Psoas muscle (tissue), 7 donors: ENCODE measurements at regions not wholly inside any gene's neighbourhood (a gene's known extent, or its start where the extent isn't known, plus 50 kb on each side); places are given as distances from the start of the nearest gene placed in this dataset.

Experiments used
- ATAC-seq, 4 donors: fragments of 200-7000 bp; cut with Tn5 transposase; one replicate each; pipeline ENCODE4 v1.9.1; 2020; ENCODE audit warnings: moderate library complexity in 3 of 4, mild to moderate bottlenecking in 2 of 4
- DNase-seq, 2 donors: peaks; one replicate each; pipeline ENCODE4 v3.0.0-alpha.2; 2020
- H3K27ac ChIP-seq: fragments of 200-600 bp; one replicate; pipeline ENCODE4 v1.8.0; 2022
- H3K27me3 ChIP-seq, 3 donors: fragments of 200-600 bp in 1 of 3; one replicate each; pipeline versions ENCODE4 v1.6.1 to v1.8.0; 2013 to 2022; ENCODE audit warnings: low read length in 2 of 3, mild to moderate bottlenecking in 2 of 3, moderate library complexity in 1 of 3; ENCODE audit not compliant: insufficient read depth in 3 of 3
- H3K36me3 ChIP-seq, 2 donors: fragments of 200-600 bp in 1 of 2; one replicate each; pipeline versions ENCODE4 v1.6.1 to v1.8.0; 2013 to 2022; ENCODE audit warnings: low read depth in 1 of 2, mild to moderate bottlenecking in 1 of 2, moderate library complexity in 1 of 2; ENCODE audit not compliant: insufficient read depth in 1 of 2
- H3K4me1 ChIP-seq: fragments of 200-600 bp; one replicate; pipeline ENCODE4 v1.8.0; 2022
- H3K4me3 ChIP-seq: fragments of 200-600 bp; one replicate; pipeline ENCODE4 v1.8.0; 2022; ENCODE audit warnings: mild to moderate bottlenecking
- H3K9me3 ChIP-seq: fragments of 200-600 bp; one replicate; pipeline ENCODE4 v1.8.0; 2022
- WGBS, 3 donors: extraction: QIAGEN DNeasy Blood & Tissue Kit; methylation state at CpG; one replicate each; pipeline versions ENCODE4 v1.1.6 to v1.1.7; 2013; 5-methylcytosine and 5-hydroxymethylcytosine counted together
- intact Hi-C, 2 donors: fragments of 100-400 bp; cut with DNase I; formaldehyde crosslinking; loops; one replicate each; pipeline versions ENCODE4 v1.11.0 to v1.14.2; 2022
- TF ChIP-seq, protein P1 (sequence below): fragments of 200-600 bp; IDR thresholded peaks from one replicate; pipeline ENCODE4 v1.8.0; 2022; ENCODE audit warnings: antibody characterized with exemption
- donor health status: healthy with polysubstance abuse.
- donor health status: DM: no; HTN: no; CAD: no; lungs with moderate emphysema.
- donor health status: Bipolar disorder and iron deficiency.
- donor health status: healthy.
- donor health status: DM: yes; HTN: yes; CAD: no.
- donor health status: DM: no; HTN: no; CAD: no.
- donor health status: DM: yes; HTN: yes; CAD: no.

DNA sequence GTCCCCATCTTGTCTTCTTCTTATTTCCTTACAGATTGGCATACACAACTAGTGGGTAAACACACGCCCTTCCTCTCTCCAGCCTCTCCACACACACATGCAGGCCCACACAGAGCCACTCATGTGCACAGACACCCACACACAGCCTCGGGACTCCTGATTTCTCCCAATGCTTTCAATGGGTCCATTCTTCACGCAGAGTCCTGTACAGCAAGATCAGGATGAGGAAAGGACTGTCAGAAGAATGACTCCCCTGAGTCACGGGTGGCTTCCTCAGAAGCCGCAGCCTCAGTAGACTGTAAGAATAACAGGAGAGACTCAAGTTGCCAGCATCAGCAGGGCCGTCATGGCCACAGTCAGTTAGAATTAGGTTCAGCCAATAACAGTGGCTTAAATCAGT is 109.1 kb upstream of the GLI2 start:
- WGBS, 3 donors = 82 to 90% (median 87%) methylated on average over 6 of the region's 6 CpGs
- no peak for DNase-seq
- no peaks in the 10 kb centered on the region for H3K4me1 ChIP-seq

DNA sequence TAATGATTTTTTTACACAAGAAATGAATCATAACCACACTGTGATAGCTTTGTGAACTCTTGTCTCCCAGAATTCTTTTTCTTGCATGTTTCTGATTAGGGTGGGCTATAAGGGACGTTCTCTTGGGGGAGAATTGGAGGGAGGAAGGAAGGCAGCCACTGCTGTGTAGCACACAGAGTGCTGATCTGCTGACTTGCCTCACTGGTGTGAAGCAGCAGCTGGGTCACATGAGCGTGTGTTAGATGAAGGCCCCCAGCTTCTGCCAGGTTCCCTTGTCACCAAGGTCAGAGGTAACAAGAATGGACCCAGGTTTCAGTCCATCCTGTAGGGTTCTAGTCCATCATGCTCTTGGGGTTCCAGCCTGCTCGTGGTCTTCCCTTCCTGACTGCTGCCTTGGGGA is 107.4 kb upstream of the GLI2 start:
- intact Hi-C loops = no loop called here
- H3K9me3 ChIP-seq = no peaks in the 10 kb centered on the region
- H3K36me3 ChIP-seq = no peaks in the 10 kb centered on the region
- no peak for ATAC-seq
- no peak overlapping the region for H3K27ac ChIP-seq
- DNase-seq = no peak
- no peaks in the 10 kb centered on the region for H3K4me1 ChIP-seq
- H3K4me3 ChIP-seq = no peak overlapping the region
- peaks cover 0 to 4% (median 0%) of the 10 kb centered on the region in 3 donors for H3K27me3 ChIP-seq
- TF ChIP-seq, protein P1, sequence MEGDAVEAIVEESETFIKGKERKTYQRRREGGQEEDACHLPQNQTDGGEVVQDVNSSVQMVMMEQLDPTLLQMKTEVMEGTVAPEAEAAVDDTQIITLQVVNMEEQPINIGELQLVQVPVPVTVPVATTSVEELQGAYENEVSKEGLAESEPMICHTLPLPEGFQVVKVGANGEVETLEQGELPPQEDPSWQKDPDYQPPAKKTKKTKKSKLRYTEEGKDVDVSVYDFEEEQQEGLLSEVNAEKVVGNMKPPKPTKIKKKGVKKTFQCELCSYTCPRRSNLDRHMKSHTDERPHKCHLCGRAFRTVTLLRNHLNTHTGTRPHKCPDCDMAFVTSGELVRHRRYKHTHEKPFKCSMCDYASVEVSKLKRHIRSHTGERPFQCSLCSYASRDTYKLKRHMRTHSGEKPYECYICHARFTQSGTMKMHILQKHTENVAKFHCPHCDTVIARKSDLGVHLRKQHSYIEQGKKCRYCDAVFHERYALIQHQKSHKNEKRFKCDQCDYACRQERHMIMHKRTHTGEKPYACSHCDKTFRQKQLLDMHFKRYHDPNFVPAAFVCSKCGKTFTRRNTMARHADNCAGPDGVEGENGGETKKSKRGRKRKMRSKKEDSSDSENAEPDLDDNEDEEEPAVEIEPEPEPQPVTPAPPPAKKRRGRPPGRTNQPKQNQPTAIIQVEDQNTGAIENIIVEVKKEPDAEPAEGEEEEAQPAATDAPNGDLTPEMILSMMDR = no peak
- 90 to 94% (median 90%) methylated on average over 3 of the region's 3 CpGs for WGBS, 3 donors

More for the DNA sequence above, 109.1 kb upstream of the GLI2 start:
- H3K27ac ChIP-seq = no peak overlapping the region
- no peaks in the 10 kb centered on the region for H3K36me3 ChIP-seq
- H3K27me3 ChIP-seq = peaks cover 0 to 4% (median 0%) of the 10 kb centered on the region in 3 donors
- no peak overlapping the region for H3K4me3 ChIP-seq
- intact Hi-C loops = no loop called here
- TF ChIP-seq, protein P1 = no peak
- no peak for ATAC-seq
- no peaks in the 10 kb centered on the region for H3K9me3 ChIP-seq

DNA sequence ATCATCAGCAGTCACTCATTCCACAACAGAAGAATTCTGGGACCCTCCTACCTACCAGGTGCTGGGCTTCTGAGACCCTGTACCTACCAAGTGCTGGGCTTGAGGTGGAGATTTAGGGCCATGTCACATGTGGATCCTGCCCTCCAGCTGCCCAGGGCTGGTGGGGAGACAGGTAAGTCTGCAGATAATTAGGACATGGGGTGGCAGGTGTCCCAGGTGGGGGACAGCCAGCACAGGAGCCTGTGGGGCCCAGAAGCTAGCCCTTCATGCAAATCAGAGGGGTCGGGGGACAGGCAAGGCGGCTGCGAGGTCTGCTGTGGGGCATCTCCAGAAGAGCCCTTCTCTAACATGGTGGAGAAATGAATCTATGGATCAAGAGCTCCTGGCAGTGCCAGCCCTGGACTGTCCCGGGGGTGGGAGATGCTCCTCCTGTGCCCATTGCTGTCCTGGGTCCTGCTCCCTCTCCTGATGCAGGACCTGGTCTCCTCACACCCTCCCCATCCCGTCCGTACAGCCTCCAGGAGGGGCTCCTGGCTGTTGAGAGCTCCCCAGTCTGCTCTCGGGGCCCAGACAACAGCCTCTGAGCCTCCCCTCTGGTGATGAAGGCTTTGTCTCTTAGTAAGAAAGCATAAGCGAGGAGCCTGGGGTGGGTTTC is 106.3 kb upstream of the GLI2 start:
- no peak overlapping the region for H3K4me3 ChIP-seq
- no peak overlapping the region for H3K27ac ChIP-seq
- H3K36me3 ChIP-seq = no peaks in the 10 kb centered on the region
- no peaks in the 10 kb centered on the region for H3K9me3 ChIP-seq
- no peak for DNase-seq
- peaks cover 0 to 4% (median 0%) of the 10 kb centered on the region in 3 donors for H3K27me3 ChIP-seq
- intact Hi-C loops = no loop called here
- WGBS, 3 donors = 94 to 95% (median 94%) methylated on average over 8 of the region's 8 CpGs
- no peak for ATAC-seq
- TF ChIP-seq, protein P1 = no peak
- H3K4me1 ChIP-seq = no peaks in the 10 kb centered on the region

DNA sequence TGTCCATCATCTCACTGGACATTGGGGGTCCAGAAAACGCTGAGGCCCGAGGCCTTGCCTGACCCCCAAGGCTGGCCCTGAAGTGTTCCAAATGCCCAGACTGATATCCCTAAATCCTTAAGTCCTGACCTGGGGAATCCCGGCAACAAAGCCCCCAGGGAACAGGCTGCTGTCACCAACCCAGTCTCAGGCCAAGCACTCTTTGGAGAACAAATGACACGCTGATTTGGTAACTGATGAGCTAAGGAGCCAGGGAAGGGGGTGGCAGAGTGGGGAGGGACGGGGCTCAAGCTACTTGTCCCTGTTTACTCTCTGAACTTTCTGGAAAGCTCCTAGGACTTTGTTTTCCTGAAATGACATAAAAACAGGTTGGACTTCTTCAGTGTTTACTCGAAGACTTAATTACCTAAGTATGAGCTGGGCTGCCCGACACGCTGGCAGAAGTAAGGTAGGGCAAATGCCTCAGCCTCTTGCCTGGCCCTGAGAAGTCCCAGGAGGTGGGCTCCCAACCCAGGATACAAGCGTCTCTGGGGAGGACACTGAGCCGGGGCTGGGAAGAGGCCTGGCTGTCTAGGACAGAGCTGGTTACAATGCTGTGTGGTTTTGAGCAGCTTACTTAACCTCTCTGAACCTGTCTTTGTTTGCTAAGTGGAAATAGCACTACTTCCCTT is 105.5 kb upstream of the GLI2 start:
- H3K4me3 ChIP-seq = no peak overlapping the region
- no peaks in the 10 kb centered on the region for H3K4me1 ChIP-seq
- no peaks in the 10 kb centered on the region for H3K36me3 ChIP-seq
- ATAC-seq = no peak
- 57 to 73% (median 61%) methylated on average over 10 of the region's 10 CpGs for WGBS, 3 donors
- DNase-seq = no peak
- H3K9me3 ChIP-seq = no peaks in the 10 kb centered on the region
- H3K27me3 ChIP-seq = peaks cover 0 to 4% (median 0%) of the 10 kb centered on the region in 3 donors
- TF ChIP-seq, protein P1 = no peak
- intact Hi-C loops = no loop called here
- H3K27ac ChIP-seq = no peak overlapping the region
